ENCODE measurements at regions not wholly inside any gene's neighbourhood (a gene's known extent, or its start where the extent isn't known, plus 50 kb on each side); places are given as distances from the start of the nearest gene placed in this dataset.
"Not testable (repeated sequence)": the region's sequence is repeated elsewhere in the genome, so short reads cannot be mapped to it uniquely, and the experiment has no call there.

GRCh38 chr17:20851591-20852238 lies 191.1 kb downstream of the USP22 start:
- not testable (repeated sequence) for DNase-seq

GRCh38 chr17:20852239-20852989 lies 190.4 kb downstream of the USP22 start:
- no peak for DNase-seq

GRCh38 chr17:20852990-20853370 lies 189.8 kb downstream of the USP22 start:
- DNase-seq, result no peak

- not testable (repeated sequence) for DNase-seq
Observed at GRCh38 chr17:20855910-20856470, 186.8 kb downstream of the USP22 start.

- not testable (repeated sequence) for DNase-seq
Observed at GRCh38 chr17:20866444-20867209, 176.2 kb downstream of the USP22 start.

- DNase-seq, result not testable (repeated sequence)
Observed at GRCh38 chr17:20867436-20867937, 175.3 kb downstream of the USP22 start.

- not testable (repeated sequence) for DNase-seq
Observed at GRCh38 chr17:20867938-20868661, 174.7 kb downstream of the USP22 start.

GRCh38 chr17:20868662-20869007 lies 174.2 kb downstream of the USP22 start:
- DNase-seq, result not testable (repeated sequence)

GRCh38 chr17:20873173-20873572 lies 169.6 kb downstream of the USP22 start:
- not testable (repeated sequence) for DNase-seq

- DNase-seq, result not testable (repeated sequence)
Observed at GRCh38 chr17:20873688-20874328, 169.0 kb downstream of the USP22 start.

GRCh38 chr17:20877384-20877783 lies 165.4 kb downstream of the USP22 start:
- not testable (repeated sequence) for DNase-seq

- DNase-seq, result no peak
Observed at GRCh38 chr17:20890338-20890737, 152.5 kb downstream of the USP22 start.

GRCh38 chr17:20895426-20895825 lies 147.4 kb downstream of the USP22 start:
- not testable (repeated sequence) for DNase-seq

GRCh38 chr17:20896153-20896649 lies 146.6 kb downstream of the USP22 start:
- DNase-seq, result no peak

- not testable (repeated sequence) for DNase-seq
Observed at GRCh38 chr17:20898726-20899125, 144.1 kb downstream of the USP22 start.

GRCh38 chr17:20902496-20902895 lies 140.3 kb downstream of the USP22 start:
- DNase-seq, result not testable (repeated sequence)

GRCh38 chr17:20903549-20903948 lies 139.3 kb downstream of the USP22 start:
- not testable (repeated sequence) for DNase-seq

- DNase-seq, result peak; percentile 65
Observed at GRCh38 chr17:20908313-20909267, 134.2 kb downstream of the USP22 start.

- no peak for DNase-seq
Observed at GRCh38 chr17:20914658-20915057, 128.2 kb downstream of the USP22 start.

- no peak for DNase-seq
Observed at GRCh38 chr17:20916383-20916782, 126.4 kb downstream of the USP22 start.
